Left lung (tissue), 4 donors: ENCODE measurements at regions not wholly inside any gene's neighbourhood (a gene's known extent, or its start where the extent isn't known, plus 50 kb on each side); places are given as distances from the start of the nearest gene placed in this dataset.

Source experiments
- ATAC-seq: fragments of 200-7000 bp; cut with Tn5 transposase; one replicate; pipeline ENCODE4 v1.9.1; 2020; ENCODE audit warnings: moderate library complexity
- DNase-seq, 4 donors: peaks; one replicate each; pipeline ENCODE4 v3.0.0-alpha.2; 2013 to 2020
- H3K27ac ChIP-seq, 2 donors: fragments of 200-600 bp; sonication (generic) in 1 of 2; one replicate each; pipeline versions ENCODE4 v1.5.0 to v1.8.0; 2020 to 2021
- H3K27me3 ChIP-seq, 2 donors: fragments of 200-600 bp; sonication (generic) in 1 of 2; one replicate each; pipeline versions ENCODE4 v1.5.0 to v1.8.0; 2020 to 2021
- H3K36me3 ChIP-seq, 2 donors: fragments of 200-600 bp; sonication (generic) in 1 of 2; one replicate each; pipeline versions ENCODE4 v1.5.0 to v1.8.0; 2020 to 2021
- H3K4me1 ChIP-seq, 2 donors: fragments of 200-600 bp; one replicate each; pipeline ENCODE4 v1.8.0; 2021
- H3K4me3 ChIP-seq, 2 donors: fragments of 200-600 bp; sonication (generic) in 1 of 2; one replicate each; pipeline versions ENCODE4 v1.5.0 to v1.8.0; 2020 to 2021; ENCODE audit warnings: mild to moderate bottlenecking in 1 of 2
- H3K9me3 ChIP-seq, 2 donors: fragments of 200-600 bp; sonication (generic) in 1 of 2; one replicate each; pipeline versions ENCODE4 v1.5.0 to v1.8.0; 2020 to 2021
- intact Hi-C, 2 donors: fragments of 100-400 bp; cut with DNase I; formaldehyde crosslinking; loops; one replicate each; pipeline versions ENCODE4 v1.11.2 to v1.14.2; 2022
- TF ChIP-seq, protein P1 (sequence below), 2 donors: fragments of 200-600 bp; sonication (generic) in 1 of 2; IDR thresholded peaks; one replicate each; pipeline versions ENCODE4 v1.5.0 to v1.8.0; 2021; ENCODE audit warnings: antibody characterized with exemption in 2 of 2
- donor health status: DM: no; HTN: yes; CAD: no.
- donor health status: DM: no; HTN: no; CAD: no.

DNA sequence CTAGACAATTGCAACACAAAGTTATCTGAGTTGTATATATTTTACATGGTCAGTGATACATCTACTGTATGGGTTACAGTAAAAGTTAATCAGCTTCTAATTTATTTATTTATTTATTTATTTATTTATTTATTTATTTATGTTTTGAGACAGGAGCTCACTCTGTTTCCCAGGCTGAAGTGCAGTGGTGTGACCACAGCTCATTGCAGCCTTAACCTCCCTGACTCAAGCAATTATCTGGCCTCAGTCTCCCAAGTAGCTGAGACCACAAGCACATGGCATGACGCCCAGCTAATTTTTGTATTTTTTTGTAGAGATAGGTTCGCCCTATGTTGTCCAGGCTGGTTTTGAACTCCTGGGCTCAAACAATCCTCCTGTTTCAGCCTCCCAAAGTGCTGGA lies 241.6 kb downstream of the PTPRC start:
- H3K9me3 ChIP-seq = no peaks in the 10 kb centered on the region
- no peak overlapping the region for H3K4me3 ChIP-seq
- ATAC-seq (no peak), DNase-seq (no peak)
- peak overlapping the region in 1 of 2 donors; percentile 82 for H3K27ac ChIP-seq
- intact Hi-C loops = no loop called here
- TF ChIP-seq, protein P1, sequence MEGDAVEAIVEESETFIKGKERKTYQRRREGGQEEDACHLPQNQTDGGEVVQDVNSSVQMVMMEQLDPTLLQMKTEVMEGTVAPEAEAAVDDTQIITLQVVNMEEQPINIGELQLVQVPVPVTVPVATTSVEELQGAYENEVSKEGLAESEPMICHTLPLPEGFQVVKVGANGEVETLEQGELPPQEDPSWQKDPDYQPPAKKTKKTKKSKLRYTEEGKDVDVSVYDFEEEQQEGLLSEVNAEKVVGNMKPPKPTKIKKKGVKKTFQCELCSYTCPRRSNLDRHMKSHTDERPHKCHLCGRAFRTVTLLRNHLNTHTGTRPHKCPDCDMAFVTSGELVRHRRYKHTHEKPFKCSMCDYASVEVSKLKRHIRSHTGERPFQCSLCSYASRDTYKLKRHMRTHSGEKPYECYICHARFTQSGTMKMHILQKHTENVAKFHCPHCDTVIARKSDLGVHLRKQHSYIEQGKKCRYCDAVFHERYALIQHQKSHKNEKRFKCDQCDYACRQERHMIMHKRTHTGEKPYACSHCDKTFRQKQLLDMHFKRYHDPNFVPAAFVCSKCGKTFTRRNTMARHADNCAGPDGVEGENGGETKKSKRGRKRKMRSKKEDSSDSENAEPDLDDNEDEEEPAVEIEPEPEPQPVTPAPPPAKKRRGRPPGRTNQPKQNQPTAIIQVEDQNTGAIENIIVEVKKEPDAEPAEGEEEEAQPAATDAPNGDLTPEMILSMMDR (IDR thresholded peaks at IDR 0.05) = no peak
- peaks cover 6 to 23% of the 10 kb centered on the region in 2 donors for H3K4me1 ChIP-seq
- H3K36me3 ChIP-seq = peaks cover 0 to 10% of the 10 kb centered on the region in 2 donors
- H3K27me3 ChIP-seq = no peaks in the 10 kb centered on the region

DNA sequence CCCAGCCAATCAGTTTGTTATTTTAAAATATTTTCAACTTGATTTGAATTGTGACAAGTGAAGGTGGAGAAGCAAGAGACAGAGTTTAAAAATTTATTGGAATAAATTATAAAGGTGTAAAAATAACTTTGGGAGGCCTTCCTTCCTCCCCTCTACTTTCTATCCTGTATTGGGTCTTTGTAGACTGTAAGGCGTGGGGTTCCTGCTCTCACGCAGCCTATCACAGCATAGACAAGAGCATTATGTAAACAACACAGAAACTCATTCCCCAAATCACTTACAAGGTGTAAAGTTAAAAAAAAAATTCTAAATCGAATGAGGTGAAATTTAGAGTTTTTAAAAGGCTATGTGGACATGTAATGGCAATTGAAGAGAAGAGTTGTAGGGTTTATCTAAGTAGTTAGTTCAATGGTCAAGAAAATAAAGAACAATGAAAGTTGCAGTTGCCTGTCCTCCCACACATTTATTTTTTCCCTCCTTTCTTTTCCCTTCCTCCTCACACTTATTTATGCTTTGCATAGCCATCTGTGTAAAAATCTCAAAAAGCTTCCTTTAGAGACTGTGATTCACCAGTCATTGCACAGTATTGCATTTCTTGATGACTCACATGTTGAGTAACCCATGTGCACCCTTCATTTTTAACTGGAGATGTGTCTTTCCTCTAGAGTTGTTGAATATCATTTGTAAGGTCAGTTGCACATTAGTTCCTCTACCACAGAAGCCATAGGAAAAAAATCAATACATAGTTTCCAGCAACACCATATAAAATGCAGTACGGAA lies 242.2 kb downstream of the PTPRC start:
- intact Hi-C loops = no loop called here
- TF ChIP-seq, protein P1 (IDR thresholded peaks at IDR 0.05) = no peak
- Histone ChIP-seq H3K9me3 (no peaks in the 10 kb centered on the region), H3K4me3 (no peak overlapping the region), H3K4me1 (peaks cover 6 to 23% of the 10 kb centered on the region in 2 donors), H3K27ac (peak overlapping the region in 1 of 2 donors; percentile 82), H3K36me3 (peaks cover 0 to 10% of the 10 kb centered on the region in 2 donors), H3K27me3 (no peaks in the 10 kb centered on the region)
- DNase-seq (no peak), ATAC-seq (peak; percentile 93)

DNA sequence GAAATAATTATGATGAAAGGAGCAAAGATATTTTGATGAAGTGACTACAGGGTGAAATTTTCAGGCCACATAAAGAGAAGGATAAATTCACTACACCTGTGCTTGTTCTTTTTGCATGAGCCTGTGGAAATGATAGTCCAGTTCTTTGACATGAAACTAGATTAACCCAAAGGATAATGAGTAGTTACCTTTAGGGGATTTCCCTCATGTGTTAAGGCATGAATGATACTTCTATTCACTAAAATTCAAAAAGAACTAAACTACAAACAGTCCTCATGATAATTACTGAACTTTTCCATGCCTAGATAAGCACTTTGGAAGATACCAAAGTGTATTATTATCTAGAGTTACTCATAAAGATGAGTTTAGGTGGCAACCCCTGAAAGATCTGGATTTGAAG lies 244.3 kb downstream of the PTPRC start:
- Histone ChIP-seq H3K4me3 (no peak overlapping the region), H3K27ac (no peak overlapping the region), H3K4me1 (peaks cover 6 to 27% of the 10 kb centered on the region in 2 donors), H3K27me3 (no peaks in the 10 kb centered on the region), H3K36me3 (peaks cover 0 to 3% of the 10 kb centered on the region in 2 donors), H3K9me3 (no peaks in the 10 kb centered on the region)
- TF ChIP-seq, protein P1 (IDR thresholded peaks at IDR 0.05) = no peak
- intact Hi-C loops = no loop called here
- ATAC-seq = no peak
- DNase-seq = no peak

DNA sequence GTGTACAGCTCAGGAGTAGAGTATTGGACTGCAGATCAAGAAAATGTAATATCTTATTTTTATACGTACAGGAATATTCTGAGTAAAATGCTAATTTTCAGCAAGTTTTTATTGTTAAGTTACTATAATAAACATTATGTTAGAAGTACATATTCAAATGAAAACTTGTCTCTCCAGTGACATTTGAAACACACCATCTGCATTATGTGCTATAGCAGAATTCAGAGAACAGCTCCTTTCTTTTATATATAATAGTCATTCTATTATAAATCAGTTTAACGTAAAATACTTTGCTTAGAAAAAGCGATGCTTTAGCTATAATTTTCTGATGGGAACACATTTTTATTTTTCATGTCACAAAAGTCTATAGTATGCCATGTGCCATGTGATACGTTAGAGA lies 249.0 kb downstream of the PTPRC start:
- Histone ChIP-seq H3K4me1 (peaks cover 11 to 29% of the 10 kb centered on the region in 2 donors), H3K27ac (no peak overlapping the region), H3K4me3 (no peak overlapping the region), H3K36me3 (no peaks in the 10 kb centered on the region), H3K9me3 (no peaks in the 10 kb centered on the region), H3K27me3 (no peaks in the 10 kb centered on the region)
- DNase-seq (no peak), ATAC-seq (no peak)
- TF ChIP-seq, protein P1 (IDR thresholded peaks at IDR 0.05) = no peak
- intact Hi-C loops = no loop called here

DNA sequence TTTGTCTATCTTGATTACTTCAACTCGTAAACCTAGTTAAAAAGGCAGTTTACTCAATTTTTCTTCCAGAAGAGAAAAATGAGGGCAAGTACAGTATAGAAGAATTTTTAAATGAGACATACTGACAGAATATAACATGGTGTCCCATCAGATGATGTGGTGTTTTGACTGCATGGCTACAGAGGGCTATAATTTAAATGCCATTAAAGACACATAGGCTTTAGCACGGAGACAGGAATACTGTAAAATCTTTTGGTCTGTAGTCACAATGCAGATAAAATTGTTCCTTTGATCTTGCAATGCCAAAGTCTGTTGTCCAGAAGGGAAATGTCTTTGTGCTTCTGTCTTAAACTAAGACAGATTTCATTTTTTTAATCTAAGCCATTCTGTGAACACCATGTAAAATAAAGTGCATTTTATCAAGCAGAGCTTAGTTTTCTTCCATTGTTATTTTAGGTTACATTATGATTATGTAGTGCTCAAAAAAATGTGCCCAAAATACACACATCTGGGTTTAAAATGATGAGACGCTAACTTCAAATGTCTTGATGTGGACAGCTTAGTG lies 249.6 kb downstream of the PTPRC start:
- Histone ChIP-seq H3K27me3 (no peaks in the 10 kb centered on the region), H3K27ac (no peak overlapping the region), H3K36me3 (no peaks in the 10 kb centered on the region), H3K9me3 (no peaks in the 10 kb centered on the region), H3K4me3 (no peak overlapping the region), H3K4me1 (peaks cover 11 to 29% of the 10 kb centered on the region in 2 donors)
- no peak for DNase-seq
- ATAC-seq = no peak
- TF ChIP-seq, protein P1 (IDR thresholded peaks at IDR 0.05) = no peak
- intact Hi-C loops = no loop called here
